HEK293T (cell line): ENCODE measurements at regions not wholly inside any gene's neighbourhood (a gene's known extent, or its start where the extent isn't known, plus 50 kb on each side); places are given as distances from the start of the nearest gene placed in this dataset.

ENCODE experiments used
- ARNT ChIP-seq: fragments of 450-650 bp; IDR thresholded peaks from 2 replicates; pipeline ENCODE4 v1.6.1; 2017; ENCODE audit warnings: mild to moderate bottlenecking
- FOXM1 ChIP-seq: fragments of 450-650 bp; IDR thresholded peaks from 2 replicates; pipeline ENCODE4 v1.6.1; 2017; ENCODE audit warnings: mild to moderate bottlenecking, borderline replicate concordance
- PKNOX1 ChIP-seq: fragments of 450-650 bp; IDR thresholded peaks from 2 replicates; pipeline ENCODE4 v1.6.1; 2016
- ZNF384 ChIP-seq: fragments of 450-650 bp; IDR thresholded peaks from 2 replicates; pipeline ENCODE4 v1.6.1; 2016

GRCh38 chr4:12042818-12043217, 614.1 kb upstream of the HS3ST1 start:
- no peak for TF ChIP-seq PKNOX1
- TF ChIP-seq ZNF384: no peak
- no peak for TF ChIP-seq FOXM1
- no peak for TF ChIP-seq ARNT
